ENCODE measurements at regions not wholly inside any gene's neighbourhood (a gene's known extent, or its start where the extent isn't known, plus 50 kb on each side); places are given as distances from the start of the nearest gene placed in this dataset.

- no peak for DNase-seq (ENCODE audit: low read depth)
These were observed 969.2 kb upstream of the SLC35B3 start for GRCh38 chr6:9404351-9405146.

GRCh38 chr6:9403736-9404135 is 968.4 kb upstream of the SLC35B3 start:
- DNase-seq (ENCODE audit: low read depth) = no peak

GRCh38 chr6:9401960-9402359 is 966.6 kb upstream of the SLC35B3 start:
- no peak for DNase-seq (ENCODE audit: low read depth)

- no peak for DNase-seq (ENCODE audit: low read depth)
These were observed 964.6 kb upstream of the SLC35B3 start for GRCh38 chr6:9399916-9400315.

GRCh38 chr6:9398767-9399373 is 963.5 kb upstream of the SLC35B3 start:
- no peak for DNase-seq (ENCODE audit: low read depth)

GRCh38 chr6:9398071-9398766 is 962.9 kb upstream of the SLC35B3 start:
- no peak for DNase-seq (ENCODE audit: low read depth)

GRCh38 chr6:9388596-9388995 is 953.3 kb upstream of the SLC35B3 start:
- no peak for DNase-seq (ENCODE audit: low read depth)

GRCh38 chr6:9380568-9380967 is 945.2 kb upstream of the SLC35B3 start:
- no peak for DNase-seq (ENCODE audit: low read depth)

- no peak for DNase-seq (ENCODE audit: low read depth)
These were observed 938.0 kb upstream of the SLC35B3 start for GRCh38 chr6:9373308-9373707.

- DNase-seq (ENCODE audit: low read depth) = no peak
These were observed 935.1 kb upstream of the SLC35B3 start for GRCh38 chr6:9370480-9370879.

GRCh38 chr6:9365378-9365777 is 930.0 kb upstream of the SLC35B3 start:
- no peak for DNase-seq (ENCODE audit: low read depth)

- DNase-seq (ENCODE audit: low read depth) = no peak
These were observed 926.4 kb upstream of the SLC35B3 start for GRCh38 chr6:9361749-9362148.

- no peak for DNase-seq (ENCODE audit: low read depth)
These were observed 925.5 kb upstream of the SLC35B3 start for GRCh38 chr6:9360881-9361280.

GRCh38 chr6:9347608-9348007 is 912.3 kb upstream of the SLC35B3 start:
- DNase-seq (ENCODE audit: low read depth) = no peak

- DNase-seq (ENCODE audit: low read depth) = no peak
These were observed 911.6 kb upstream of the SLC35B3 start for GRCh38 chr6:9346923-9347322.

- DNase-seq (ENCODE audit: low read depth) = no peak
These were observed 900.1 kb upstream of the SLC35B3 start for GRCh38 chr6:9335431-9335830.

- DNase-seq (ENCODE audit: low read depth) = no peak
These were observed 899.6 kb upstream of the SLC35B3 start for GRCh38 chr6:9334979-9335378.

- no peak for DNase-seq (ENCODE audit: low read depth)
These were observed 897.0 kb upstream of the SLC35B3 start for GRCh38 chr6:9332241-9332780.

- no peak for DNase-seq (ENCODE audit: low read depth)
These were observed 881.5 kb upstream of the SLC35B3 start for GRCh38 chr6:9316831-9317230.

- no peak for DNase-seq (ENCODE audit: low read depth)
These were observed 880.8 kb upstream of the SLC35B3 start for GRCh38 chr6:9315966-9316650.

- DNase-seq (ENCODE audit: low read depth) = no peak
These were observed 872.9 kb upstream of the SLC35B3 start for GRCh38 chr6:9308284-9308683.

GRCh38 chr6:9307786-9308185 is 872.4 kb upstream of the SLC35B3 start:
- no peak for DNase-seq (ENCODE audit: low read depth)

Measured in non-pigmented ciliary epithelial cell (primary cell).